ENCODE measurements at regions not wholly inside any gene's neighbourhood (a gene's known extent, or its start where the extent isn't known, plus 50 kb on each side); places are given as distances from the start of the nearest gene placed in this dataset.

- WGBS (ENCODE audit: extremely low coverage, insufficient read length, low lambda C conversion rate), result no CpG with 5 or more reads among the region's 1 CpG
- no peak overlapping the region for H3K18ac ChIP-seq (ENCODE audit: insufficient read length, low read depth, low read length)
- H2AK5ac ChIP-seq (ENCODE audit: insufficient read length, low read length), result no peak overlapping the region
- H3K9ac ChIP-seq (ENCODE audit: extremely low read depth, insufficient read length, low read length), result no peak overlapping the region
- H3K27ac ChIP-seq (ENCODE audit: insufficient read length, low read depth, low read length), result no peak overlapping the region
- no peak overlapping the region for H2BK12ac ChIP-seq (ENCODE audit: insufficient read length, low read depth, low read length)
- peak overlapping the region in 1 of 3 experiments; percentile 2; a peak in 2 of 7 replicates for H3K27ac Mint-ChIP-seq
- H3K79me2 ChIP-seq (ENCODE audit: insufficient read depth, low read length), result no peaks in the 10 kb centered on the region
- H3K23me2 ChIP-seq (ENCODE audit: insufficient read length, low read depth, low read length, poor library complexity, severe bottlenecking), result no peaks in the 10 kb centered on the region
- H3K27me3 ChIP-seq (ENCODE audit: insufficient read depth, low read length), result no peaks in the 10 kb centered on the region
- DNase-seq, result no peak
- no peak overlapping the region for H3K4me3 Mint-ChIP-seq
- H4K5ac ChIP-seq (ENCODE audit: insufficient read length, low read depth, low read length), result no peak overlapping the region
- H3K27me3 Mint-ChIP-seq (ENCODE audit: low read depth), result no peaks in the 10 kb centered on the region
- H3K4me1 Mint-ChIP-seq, result peaks cover 15 to 16% of the 10 kb centered on the region in 2 experiments
- H3K9me3 ChIP-seq (ENCODE audit: control insufficient read depth, low read depth, low read length), result no peaks in the 10 kb centered on the region
- H2BK120ac ChIP-seq (ENCODE audit: low read depth, low read length, poor library complexity, severe bottlenecking), result no peak overlapping the region
- H4K91ac ChIP-seq (ENCODE audit: insufficient read length, low read depth, low read length), result no peak overlapping the region
- no peaks in the 10 kb centered on the region for H4K20me1 ChIP-seq (ENCODE audit: control insufficient read depth, insufficient read depth, insufficient read length)
- TF ChIP-seq CTCF (conservative IDR thresholded peaks at IDR 0.05), result no peak
- H2BK5ac ChIP-seq (ENCODE audit: insufficient read length, low read length), result no peak overlapping the region
- no peak overlapping the region for H3T11ph ChIP-seq (ENCODE audit: low read length)
- H2AFZ ChIP-seq (ENCODE audit: low read length), result no peak overlapping the region
- no peak overlapping the region for H3K14ac ChIP-seq (ENCODE audit: insufficient read depth, low read length)
- no peak overlapping the region for H3K4ac ChIP-seq (ENCODE audit: low read depth, low read length)
- H3K79me1 ChIP-seq (ENCODE audit: insufficient read depth, low read depth, low read length, poor library complexity, severe bottlenecking), result no peaks in the 10 kb centered on the region
- H4K8ac ChIP-seq (replicated peaks; ENCODE audit: insufficient read length, low read depth, low read length), result no peak overlapping the region
- H2BK15ac ChIP-seq (ENCODE audit: low read depth, low read length), result no peak overlapping the region
- no peaks in the 10 kb centered on the region for H3K4me1 ChIP-seq (ENCODE audit: insufficient read depth, low read length)
- H3K9me3 Mint-ChIP-seq, result no peaks in the 10 kb centered on the region
- H3K23ac ChIP-seq (ENCODE audit: insufficient read length, low read depth, low read length), result no peak overlapping the region
- no peaks in the 10 kb centered on the region; a peak in 1 of 7 replicates for H3K36me3 Mint-ChIP-seq (ENCODE audit: insufficient read depth in 1 of 3, low read depth in 3 of 3)
- H2BK20ac ChIP-seq (ENCODE audit: low read depth, low read length, poor library complexity, severe bottlenecking), result no peak overlapping the region
- no peak overlapping the region for H3K4me2 ChIP-seq (ENCODE audit: insufficient read depth, insufficient read length, low read length)
- H3K56ac ChIP-seq (ENCODE audit: insufficient read length, low read depth, low read length), result no peak overlapping the region
Measured at GRCh38 chr2:181818840-181819239, 72.7 kb upstream of the ITPRID2 start.

All from H9 (cell line).